DND-41 (cell line): ENCODE measurements at regions not wholly inside any gene's neighbourhood (a gene's known extent, or its start where the extent isn't known, plus 50 kb on each side); places are given as distances from the start of the nearest gene placed in this dataset.

Source experiments
- ATAC-seq: fragments of 200-7000 bp; cut with Tn5 transposase; 3 replicates; pipeline ENCODE4 v1.9.1; 2021; ENCODE audit warnings: low read depth; ENCODE audit not compliant: insufficient read depth
- DNase-seq: peaks from one replicate; pipeline ENCODE4 v3.0.0-alpha.2; 2020
- H2AFZ ChIP-seq: 2 replicates; pipeline ENCODE4 v1.6.0; 2012; ENCODE audit warnings: low read depth, low read length
- H3K27ac ChIP-seq: 2 replicates; pipeline ENCODE4 v1.5.1; 2012; ENCODE audit warnings: low read length, inconsistent platforms
- H3K27me3 ChIP-seq: fragments of 200-600 bp; sonication (generic); 2 replicates; pipeline ENCODE4 v1.6.0; 2012; ENCODE audit warnings: low read length, mild to moderate bottlenecking, inconsistent platforms; ENCODE audit not compliant: insufficient read depth, poor library complexity
- H3K36me3 ChIP-seq: 2 replicates; pipeline ENCODE4 v1.5.1; 2012; ENCODE audit warnings: low read length, inconsistent platforms; ENCODE audit not compliant: insufficient read depth
- H3K4me1 ChIP-seq: 2 replicates; pipeline ENCODE4 v1.5.1; 2012; ENCODE audit warnings: mild to moderate bottlenecking, low read length; ENCODE audit not compliant: insufficient read depth
- H3K4me2 ChIP-seq: 2 replicates; pipeline ENCODE4 v1.6.0; 2012; ENCODE audit warnings: mild to moderate bottlenecking, moderate library complexity, low read length, inconsistent platforms; ENCODE audit not compliant: insufficient read depth
- H3K4me3 ChIP-seq, 2 experiments: fragments of 200-600 bp in 1 of 2; shearing (Covaris generic) in 1 of 2; 2 replicates each; pipeline ENCODE4 v1.5.1; 2012 to 2016; ENCODE audit warnings: inconsistent platforms in 2 of 2, low read length in 2 of 2, mild to moderate bottlenecking in 2 of 2, low read depth in 1 of 2, moderate library complexity in 1 of 2
- H3K79me2 ChIP-seq: 2 replicates; pipeline ENCODE4 v1.6.0; 2012; ENCODE audit warnings: low read length, inconsistent platforms; ENCODE audit not compliant: insufficient read depth
- H3K9ac ChIP-seq: 2 replicates; pipeline ENCODE4 v1.6.0; 2012; ENCODE audit warnings: low read depth, mild to moderate bottlenecking, inconsistent platforms, low read length, moderate library complexity
- H3K9me3 ChIP-seq: 2 replicates; pipeline ENCODE4 v1.5.1; 2012; ENCODE audit warnings: low read length, moderate library complexity, mild to moderate bottlenecking, inconsistent platforms; ENCODE audit not compliant: insufficient read depth, severe bottlenecking
- H4K20me1 ChIP-seq: 2 replicates; pipeline ENCODE4 v1.6.0; 2012; ENCODE audit warnings: low read length; ENCODE audit not compliant: insufficient read depth
- EZH2 ChIP-seq: IDR thresholded peaks from 3 replicates; pipeline ENCODE4 v1.6.1; 2012; ENCODE audit warnings: borderline replicate concordance, low read depth, mild to moderate bottlenecking, moderate library complexity, low read length, inconsistent platforms; ENCODE audit not compliant: severe bottlenecking
- TF ChIP-seq, protein P1 (sequence below): IDR thresholded peaks from 2 replicates; pipeline ENCODE4 v1.5.1; 2012; ENCODE audit warnings: borderline replicate concordance, low read length, moderate library complexity, mild to moderate bottlenecking; ENCODE audit not compliant: poor library complexity, severe bottlenecking; ENCODE audit errors: extremely low read depth

DNA sequence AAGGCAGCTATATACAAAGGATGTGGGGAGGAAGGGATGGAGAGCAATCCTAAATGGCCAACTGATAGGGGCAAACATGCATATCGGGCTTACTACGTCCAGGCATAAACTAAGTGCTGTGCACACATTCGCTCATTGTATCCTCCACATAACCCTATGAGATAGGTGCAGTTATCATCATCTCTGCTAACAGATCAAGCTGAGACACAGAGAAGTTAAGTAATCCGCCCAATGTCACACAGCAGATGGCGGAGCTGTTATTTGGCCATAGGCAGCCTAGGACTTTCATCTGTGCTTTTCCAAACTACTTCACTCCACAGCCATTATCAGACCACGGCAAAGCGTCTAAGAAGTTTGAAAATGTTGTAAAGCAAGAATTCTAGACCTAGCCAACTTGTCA, 197.5 kb downstream of the RGS3 start:
- Histone ChIP-seq H3K4me3 (no peak overlapping the region), H3K9me3 (no peaks in the 10 kb centered on the region), H4K20me1 (no peaks in the 10 kb centered on the region), H2AFZ (no peak overlapping the region), H3K27me3 (no peaks in the 10 kb centered on the region), H3K4me1 (no peaks in the 10 kb centered on the region), H3K36me3 (no peaks in the 10 kb centered on the region), H3K79me2 (no peaks in the 10 kb centered on the region), H3K27ac (no peak overlapping the region), H3K9ac (no peak overlapping the region), H3K4me2 (no peak overlapping the region)
- ATAC-seq (no peak), DNase-seq (no peak)
- no peak for TF ChIP-seq EZH2
- TF ChIP-seq, protein P1, sequence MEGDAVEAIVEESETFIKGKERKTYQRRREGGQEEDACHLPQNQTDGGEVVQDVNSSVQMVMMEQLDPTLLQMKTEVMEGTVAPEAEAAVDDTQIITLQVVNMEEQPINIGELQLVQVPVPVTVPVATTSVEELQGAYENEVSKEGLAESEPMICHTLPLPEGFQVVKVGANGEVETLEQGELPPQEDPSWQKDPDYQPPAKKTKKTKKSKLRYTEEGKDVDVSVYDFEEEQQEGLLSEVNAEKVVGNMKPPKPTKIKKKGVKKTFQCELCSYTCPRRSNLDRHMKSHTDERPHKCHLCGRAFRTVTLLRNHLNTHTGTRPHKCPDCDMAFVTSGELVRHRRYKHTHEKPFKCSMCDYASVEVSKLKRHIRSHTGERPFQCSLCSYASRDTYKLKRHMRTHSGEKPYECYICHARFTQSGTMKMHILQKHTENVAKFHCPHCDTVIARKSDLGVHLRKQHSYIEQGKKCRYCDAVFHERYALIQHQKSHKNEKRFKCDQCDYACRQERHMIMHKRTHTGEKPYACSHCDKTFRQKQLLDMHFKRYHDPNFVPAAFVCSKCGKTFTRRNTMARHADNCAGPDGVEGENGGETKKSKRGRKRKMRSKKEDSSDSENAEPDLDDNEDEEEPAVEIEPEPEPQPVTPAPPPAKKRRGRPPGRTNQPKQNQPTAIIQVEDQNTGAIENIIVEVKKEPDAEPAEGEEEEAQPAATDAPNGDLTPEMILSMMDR = no peak

- no peak overlapping the region for H3K9ac ChIP-seq
- no peak for TF ChIP-seq EZH2
- TF ChIP-seq, protein P1 = no peak
- H3K4me3 ChIP-seq = no peak overlapping the region
- no peaks in the 10 kb centered on the region for H3K9me3 ChIP-seq
- no peaks in the 10 kb centered on the region for H3K36me3 ChIP-seq
- H3K4me1 ChIP-seq = no peaks in the 10 kb centered on the region
- no peak overlapping the region for H3K4me2 ChIP-seq
- H3K27me3 ChIP-seq = no peaks in the 10 kb centered on the region
- H3K79me2 ChIP-seq = no peaks in the 10 kb centered on the region
- no peak overlapping the region for H2AFZ ChIP-seq
- ATAC-seq = no peak
- H3K27ac ChIP-seq = no peak overlapping the region
- no peaks in the 10 kb centered on the region for H4K20me1 ChIP-seq
- DNase-seq = no peak
Observed at GRCh38 chr9:113664181-113664875, 200.8 kb downstream of the RGS3 start.

- ATAC-seq (no peak), DNase-seq (no peak)
- no peaks in the 10 kb centered on the region for H4K20me1 ChIP-seq
- H3K9me3 ChIP-seq = no peaks in the 10 kb centered on the region
- no peak overlapping the region for H2AFZ ChIP-seq
- no peaks in the 10 kb centered on the region for H3K4me1 ChIP-seq
- H3K36me3 ChIP-seq = no peaks in the 10 kb centered on the region
- TF ChIP-seq, protein P1 = no peak
- no peak for TF ChIP-seq EZH2
- H3K4me2 ChIP-seq = no peak overlapping the region
- H3K4me3 ChIP-seq = no peak overlapping the region
- no peaks in the 10 kb centered on the region for H3K79me2 ChIP-seq
- no peaks in the 10 kb centered on the region for H3K27me3 ChIP-seq
- no peak overlapping the region for H3K27ac ChIP-seq
- H3K9ac ChIP-seq = no peak overlapping the region
Observed at GRCh38 chr9:113665064-113665463, 201.5 kb downstream of the RGS3 start.

DNA sequence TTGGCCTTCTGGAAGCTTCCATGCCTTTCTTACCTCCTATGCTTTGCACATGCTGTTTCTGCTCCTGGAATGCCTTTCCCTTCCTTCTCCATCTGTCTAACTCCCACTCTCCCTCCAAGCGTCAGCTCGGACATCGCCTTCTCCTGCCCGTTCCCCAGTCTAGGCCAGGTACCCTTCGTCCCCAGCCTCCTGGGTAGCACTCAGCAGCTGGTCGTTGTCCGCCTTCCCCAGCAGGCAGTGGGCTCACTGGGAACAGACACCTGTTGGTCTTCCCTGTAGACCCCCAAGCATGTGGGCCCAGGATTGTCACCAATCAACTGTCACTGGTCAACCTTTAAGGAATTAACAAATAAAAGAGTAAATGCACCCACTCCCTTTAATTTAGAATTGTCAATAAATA, 202.2 kb downstream of the RGS3 start:
- H3K27me3 ChIP-seq = no peaks in the 10 kb centered on the region
- DNase-seq = no peak

More for the DNA sequence above, 202.2 kb downstream of the RGS3 start:
- Histone ChIP-seq H3K79me2 (no peaks in the 10 kb centered on the region), H3K36me3 (no peaks in the 10 kb centered on the region), H3K4me1 (no peaks in the 10 kb centered on the region), H4K20me1 (no peaks in the 10 kb centered on the region), H3K27ac (no peak overlapping the region), H3K4me2 (no peak overlapping the region), H2AFZ (no peak overlapping the region), H3K9me3 (no peaks in the 10 kb centered on the region), H3K4me3 (no peak overlapping the region), H3K9ac (no peak overlapping the region)
- no peak for ATAC-seq
- TF ChIP-seq, protein P1 = no peak
- no peak for TF ChIP-seq EZH2
